HCT116 (cell line): ENCODE measurements at regions not wholly inside any gene's neighbourhood (a gene's known extent, or its start where the extent isn't known, plus 50 kb on each side); places are given as distances from the start of the nearest gene placed in this dataset.

ENCODE experiments used
- CEBPB ChIP-seq: IDR thresholded peaks from 2 replicates; pipeline ENCODE4 v1.6.1; 2012; ENCODE audit warnings: low read depth
- CTCF ChIP-seq, 3 experiments: fragments of 200-600 bp in 1 of 3; sonication (generic) in 1 of 3; IDR thresholded peaks in 2 of 3; conservative IDR thresholded peaks in 1 of 3; 2 replicates each; pipeline ENCODE4 v1.5.1; 2012 to 2017; ENCODE audit warnings: low read depth in 2 of 3, low read length in 2 of 3, antibody characterized with exemption in 1 of 3, borderline replicate concordance in 1 of 3, control low read depth in 1 of 3, mild to moderate bottlenecking in 1 of 3, mixed read lengths in 1 of 3, mixed run types in 1 of 3, moderate library complexity in 1 of 3; ENCODE audit not compliant: insufficient read depth in 1 of 3
- EZH2 ChIP-seq: fragments of 200-600 bp; sonication (generic); IDR thresholded peaks from 2 replicates; pipeline ENCODE4 v1.6.1; 2017; ENCODE audit warnings: antibody characterized with exemption, mixed run types
- POLR2A ChIP-seq: IDR thresholded peaks from 2 replicates; pipeline ENCODE4 v1.7.0; 2011; ENCODE audit warnings: borderline replicate concordance; ENCODE audit not compliant: insufficient read depth, insufficient read length; ENCODE audit errors: extremely low read depth
- POLR2AphosphoS5 ChIP-seq: IDR thresholded peaks from 2 replicates; pipeline ENCODE4 v1.6.1; 2011; ENCODE audit warnings: mild to moderate bottlenecking, low read depth, low read length, moderate library complexity
- RAD21 ChIP-seq: IDR thresholded peaks from 2 replicates; pipeline ENCODE4 v1.6.1; 2012; ENCODE audit warnings: low read depth, mild to moderate bottlenecking
- SP1 ChIP-seq: IDR thresholded peaks from 2 replicates; pipeline ENCODE4 v1.6.1; 2012; ENCODE audit warnings: low read depth
- TCF7L2 ChIP-seq: IDR thresholded peaks from 2 replicates; pipeline ENCODE4 v1.7.0; 2011; ENCODE audit warnings: borderline replicate concordance, inconsistent platforms; ENCODE audit not compliant: insufficient read depth, insufficient read length; ENCODE audit errors: extremely low read depth

- TF ChIP-seq RAD21 (no peak), CTCF (IDR thresholded peaks at IDR 0.05 in 2 of 3, conservative IDR thresholded peaks at IDR 0.05 in 1 of 3; ENCODE audit: borderline replicate concordance in 1 of 3, insufficient read depth in 1 of 3, low read depth in 2 of 3, low read length in 2 of 3) (no peak), CEBPB (no peak), TCF7L2 (no peak), POLR2A (no peak), POLR2AphosphoS5 (no peak), EZH2 (no peak), SP1 (no peak)
These were observed 292.2 kb upstream of the ZWINT start for GRCh38 chr10:56653289-56653688.
